Neural crest cell (in vitro differentiated cells): ENCODE measurements at regions not wholly inside any gene's neighbourhood (a gene's known extent, or its start where the extent isn't known, plus 50 kb on each side); places are given as distances from the start of the nearest gene placed in this dataset.

Experiments
- DNase-seq: peaks from one replicate; pipeline ENCODE4 v3.0.0; 2021; ENCODE audit warnings: low read depth, mixed read lengths, low spot score
- H3K27ac Mint-ChIP-seq: one replicate; pipeline ENCODE4 v1.8.0; 2021; ENCODE audit warnings: mild to moderate bottlenecking, mixed read lengths; ENCODE audit not compliant: unreplicated experiment
- H3K27me3 Mint-ChIP-seq: 2 replicates; pipeline ENCODE4 v1.8.0; 2021; ENCODE audit warnings: low read depth, mild to moderate bottlenecking, mixed read lengths
- H3K36me3 Mint-ChIP-seq: 2 replicates; pipeline ENCODE4 v1.8.0; 2021; ENCODE audit warnings: low read depth, mild to moderate bottlenecking, mixed read lengths
- H3K4me1 Mint-ChIP-seq: 2 replicates; pipeline ENCODE4 v1.8.0; 2021; ENCODE audit warnings: mixed read lengths
- H3K4me3 Mint-ChIP-seq: one replicate; pipeline ENCODE4 v1.8.0; 2021; ENCODE audit warnings: mild to moderate bottlenecking, mixed read lengths
- H3K9me3 Mint-ChIP-seq: 2 replicates; pipeline ENCODE4 v1.8.0; 2021; ENCODE audit warnings: mixed read lengths
- TF ChIP-seq, protein P1 (sequence below): fragments of 200-600 bp; sonication (generic); conservative IDR thresholded peaks from 2 replicates; pipeline ENCODE4 v1.5.0; 2021; ENCODE audit warnings: antibody characterized with exemption, mild to moderate bottlenecking

GRCh38 chr15:62567501-62567900 is 402.4 kb upstream of the C2CD4B start:
- no peaks in the 10 kb centered on the region for H3K27me3 Mint-ChIP-seq
- no peak for DNase-seq
- peaks cover 3% of the 10 kb centered on the region for H3K4me1 Mint-ChIP-seq
- no peaks in the 10 kb centered on the region for H3K36me3 Mint-ChIP-seq
- H3K27ac Mint-ChIP-seq = no peak overlapping the region
- H3K9me3 Mint-ChIP-seq = no peaks in the 10 kb centered on the region
- no peak overlapping the region for H3K4me3 Mint-ChIP-seq
- TF ChIP-seq, protein P1, sequence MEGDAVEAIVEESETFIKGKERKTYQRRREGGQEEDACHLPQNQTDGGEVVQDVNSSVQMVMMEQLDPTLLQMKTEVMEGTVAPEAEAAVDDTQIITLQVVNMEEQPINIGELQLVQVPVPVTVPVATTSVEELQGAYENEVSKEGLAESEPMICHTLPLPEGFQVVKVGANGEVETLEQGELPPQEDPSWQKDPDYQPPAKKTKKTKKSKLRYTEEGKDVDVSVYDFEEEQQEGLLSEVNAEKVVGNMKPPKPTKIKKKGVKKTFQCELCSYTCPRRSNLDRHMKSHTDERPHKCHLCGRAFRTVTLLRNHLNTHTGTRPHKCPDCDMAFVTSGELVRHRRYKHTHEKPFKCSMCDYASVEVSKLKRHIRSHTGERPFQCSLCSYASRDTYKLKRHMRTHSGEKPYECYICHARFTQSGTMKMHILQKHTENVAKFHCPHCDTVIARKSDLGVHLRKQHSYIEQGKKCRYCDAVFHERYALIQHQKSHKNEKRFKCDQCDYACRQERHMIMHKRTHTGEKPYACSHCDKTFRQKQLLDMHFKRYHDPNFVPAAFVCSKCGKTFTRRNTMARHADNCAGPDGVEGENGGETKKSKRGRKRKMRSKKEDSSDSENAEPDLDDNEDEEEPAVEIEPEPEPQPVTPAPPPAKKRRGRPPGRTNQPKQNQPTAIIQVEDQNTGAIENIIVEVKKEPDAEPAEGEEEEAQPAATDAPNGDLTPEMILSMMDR = no peak

- DNase-seq = no peak
- H3K27ac Mint-ChIP-seq = no peak overlapping the region
- H3K4me1 Mint-ChIP-seq = peaks cover 3% of the 10 kb centered on the region
- no peak overlapping the region for H3K4me3 Mint-ChIP-seq
- TF ChIP-seq, protein P1 = no peak
- H3K9me3 Mint-ChIP-seq = no peaks in the 10 kb centered on the region
- H3K36me3 Mint-ChIP-seq = no peaks in the 10 kb centered on the region
- no peaks in the 10 kb centered on the region for H3K27me3 Mint-ChIP-seq
Observed at GRCh38 chr15:62568004-62568403, 402.9 kb upstream of the C2CD4B start.

GRCh38 chr15:62568702-62569101 is 403.6 kb upstream of the C2CD4B start:
- Mint-ChIP-seq H3K4me1 (peaks cover 3% of the 10 kb centered on the region), H3K27me3 (no peaks in the 10 kb centered on the region), H3K4me3 (no peak overlapping the region), H3K9me3 (no peaks in the 10 kb centered on the region), H3K27ac (no peak overlapping the region), H3K36me3 (no peaks in the 10 kb centered on the region)
- TF ChIP-seq, protein P1 = no peak
- no peak for DNase-seq

- H3K4me1 Mint-ChIP-seq = peaks cover 3% of the 10 kb centered on the region
- H3K36me3 Mint-ChIP-seq = no peaks in the 10 kb centered on the region
- no peak for DNase-seq
- no peaks in the 10 kb centered on the region for H3K27me3 Mint-ChIP-seq
- H3K27ac Mint-ChIP-seq = no peak overlapping the region
- TF ChIP-seq, protein P1 = no peak
- no peaks in the 10 kb centered on the region for H3K9me3 Mint-ChIP-seq
- H3K4me3 Mint-ChIP-seq = no peak overlapping the region
Observed at GRCh38 chr15:62569460-62570404, 404.6 kb upstream of the C2CD4B start.

DNA sequence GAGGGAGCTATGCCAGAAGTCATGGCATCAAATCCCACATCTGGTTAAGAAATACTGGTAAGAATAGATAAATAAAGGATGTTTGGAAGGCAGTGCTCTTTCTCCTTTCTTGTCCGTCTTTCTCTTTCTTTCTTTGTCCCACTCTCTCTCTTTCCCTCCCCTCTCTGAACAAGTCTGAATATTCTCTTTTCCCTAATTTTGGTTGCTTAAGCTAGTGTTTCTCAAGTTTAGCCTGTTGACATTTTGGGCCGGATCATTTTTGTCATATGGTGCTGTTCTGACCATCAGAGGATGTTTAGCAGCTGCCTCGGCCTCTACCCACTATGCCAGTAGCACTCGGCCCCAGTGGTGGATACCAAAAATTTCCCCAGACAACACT is 405.3 kb upstream of the C2CD4B start:
- DNase-seq = no peak
- Mint-ChIP-seq H3K27me3 (no peaks in the 10 kb centered on the region), H3K36me3 (no peaks in the 10 kb centered on the region), H3K4me1 (no peaks in the 10 kb centered on the region), H3K9me3 (no peaks in the 10 kb centered on the region), H3K27ac (no peak overlapping the region), H3K4me3 (no peak overlapping the region)
- TF ChIP-seq, protein P1 = no peak
